HG03060 (cell line): ENCODE measurements at regions not wholly inside any gene's neighbourhood (a gene's known extent, or its start where the extent isn't known, plus 50 kb on each side); places are given as distances from the start of the nearest gene placed in this dataset.

Experiments
- ATAC-seq: cut with Tn5 transposase; IDR thresholded peaks from one replicate; pipeline ENCODE4 v1.9.1; 2021; ENCODE audit warnings: low read depth, moderate number of reproducible peaks; ENCODE audit not compliant: unreplicated experiment

GRCh38 chr1:163406772-163407171, 85.0 kb downstream of the NUF2 start:
- ATAC-seq, result no peak

- no peak for ATAC-seq
Observed at GRCh38 chr1:163408262-163408661, 86.5 kb downstream of the NUF2 start.

- no peak for ATAC-seq
Observed at GRCh38 chr1:163410073-163410999, 88.6 kb downstream of the NUF2 start.

DNA sequence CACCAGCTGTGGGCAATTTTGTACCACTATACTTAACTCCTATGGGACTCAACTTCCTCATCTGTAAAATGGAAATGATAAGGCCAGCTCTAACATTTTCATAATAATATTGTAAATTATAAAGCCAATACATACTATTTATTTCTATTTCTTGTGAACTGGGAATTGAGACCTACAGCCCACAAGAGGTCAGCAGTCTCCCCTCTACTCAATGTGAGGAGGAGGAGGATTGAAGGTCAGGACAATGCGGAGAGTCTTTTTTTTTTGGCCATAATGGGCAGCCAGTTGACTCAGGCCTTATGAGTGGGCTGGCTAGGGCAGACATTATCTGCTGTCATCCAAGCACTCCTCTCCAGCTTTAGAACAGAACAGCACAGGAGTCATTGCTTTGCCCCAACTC, 90.5 kb downstream of the NUF2 start:
- ATAC-seq, result no peak

- peak; percentile 92 for ATAC-seq
Observed at GRCh38 chr1:163414778-163415177, 93.0 kb downstream of the NUF2 start.

DNA sequence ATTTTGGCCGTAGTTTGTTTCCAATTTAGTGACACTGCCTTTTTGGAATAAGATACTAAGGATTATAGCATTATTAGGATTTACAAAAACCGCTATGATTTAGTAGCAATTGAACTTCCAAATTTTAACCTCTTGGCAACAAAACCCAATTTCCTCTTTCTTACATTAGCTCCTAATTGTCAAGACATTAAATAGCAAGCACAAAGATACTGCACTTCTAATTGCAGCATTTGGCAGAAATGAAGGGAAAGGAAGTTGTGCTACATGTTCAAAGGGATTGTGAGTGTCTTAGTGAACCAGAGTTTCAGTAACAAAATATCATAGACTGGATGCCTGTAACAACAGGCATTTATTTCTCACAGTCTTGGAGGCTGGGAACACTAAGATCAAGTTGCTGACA, 99.9 kb downstream of the NUF2 start:
- no peak for ATAC-seq

DNA sequence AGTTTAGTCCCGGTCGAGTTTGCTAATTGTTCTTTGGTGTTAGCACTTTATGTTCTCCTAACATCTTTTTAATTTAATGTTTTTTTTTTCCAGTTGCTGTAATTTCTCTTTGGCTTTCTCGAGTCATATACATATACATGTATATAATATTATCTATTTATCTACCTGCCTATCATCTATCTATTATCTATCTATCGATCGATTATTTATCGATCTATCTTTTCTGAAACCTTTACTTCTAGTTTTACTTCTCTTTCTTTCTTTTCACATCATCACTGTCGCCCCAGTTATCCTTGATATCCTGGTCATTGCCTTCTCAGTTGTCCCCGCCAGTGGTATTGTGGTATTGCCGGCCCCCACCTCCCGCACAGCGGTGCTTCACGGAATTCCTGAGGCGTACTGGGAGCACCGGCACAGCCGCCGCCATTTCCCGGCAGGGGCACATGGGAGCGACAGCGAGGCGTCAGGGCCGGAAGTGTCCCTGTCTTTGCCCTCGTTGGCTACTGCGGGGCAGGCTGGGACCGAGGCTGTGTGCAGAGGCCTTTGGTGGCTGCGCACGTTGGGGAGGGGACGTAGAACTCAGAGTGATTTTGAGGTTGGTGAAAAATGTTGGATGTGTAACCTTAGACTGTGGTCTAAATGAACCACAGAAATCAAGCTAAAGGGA, 101.1 kb downstream of the NUF2 start:
- no peak for ATAC-seq

DNA sequence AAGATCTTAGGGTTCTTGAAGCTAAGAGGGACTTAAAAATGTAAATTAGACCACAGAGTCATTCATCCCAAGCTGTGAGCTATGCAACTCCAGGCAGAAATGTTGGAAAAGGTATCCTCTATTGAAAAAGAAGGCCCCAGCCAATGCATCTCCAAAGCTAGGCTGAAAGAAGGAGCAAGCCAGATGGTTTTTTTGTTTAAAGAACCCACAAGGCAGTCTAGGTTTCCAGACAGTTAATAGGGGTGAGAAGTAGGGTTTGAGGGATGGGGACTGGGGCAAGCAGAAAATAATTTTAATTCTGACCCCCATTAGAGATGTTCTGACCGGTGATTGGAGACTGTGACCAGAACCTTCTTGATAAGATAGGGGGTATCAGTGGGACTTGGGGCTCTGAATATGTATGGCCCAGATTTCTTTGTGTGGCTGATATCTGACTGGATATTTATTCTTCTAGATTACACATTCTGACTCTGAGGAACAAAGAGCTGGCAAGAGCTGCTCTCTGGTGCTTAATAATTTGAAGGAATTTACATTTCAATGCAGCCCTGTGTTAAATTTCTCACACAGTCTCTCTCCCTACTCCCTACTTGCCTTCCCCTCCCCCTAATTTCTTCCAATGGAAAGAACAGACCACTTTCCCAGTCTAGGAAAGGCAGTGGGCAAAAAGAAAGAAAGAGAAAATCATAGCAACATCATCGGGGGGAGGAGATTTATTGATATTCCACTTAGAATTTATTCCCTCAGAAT, 104.9 kb downstream of the NUF2 start:
- ATAC-seq, result no peak

DNA sequence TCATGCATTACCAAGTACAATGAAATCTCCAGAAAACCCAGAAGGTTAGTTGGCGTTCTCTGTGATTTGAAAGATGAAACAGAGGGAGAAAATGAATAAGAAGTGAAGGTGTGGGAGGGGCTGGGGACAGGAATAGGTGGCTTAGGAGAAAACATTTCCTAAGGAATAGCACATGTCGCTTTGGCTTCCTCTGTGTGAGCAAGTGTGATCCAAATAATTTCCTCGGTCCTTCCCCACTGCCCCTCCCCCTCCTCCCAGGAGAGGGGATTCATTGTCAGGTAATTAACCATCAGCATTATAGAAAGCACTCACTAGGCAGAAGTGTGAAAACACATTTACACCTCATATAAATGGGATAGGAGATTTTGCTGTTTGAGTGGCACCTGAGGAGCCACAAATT, 105.5 kb downstream of the NUF2 start:
- ATAC-seq, result no peak

DNA sequence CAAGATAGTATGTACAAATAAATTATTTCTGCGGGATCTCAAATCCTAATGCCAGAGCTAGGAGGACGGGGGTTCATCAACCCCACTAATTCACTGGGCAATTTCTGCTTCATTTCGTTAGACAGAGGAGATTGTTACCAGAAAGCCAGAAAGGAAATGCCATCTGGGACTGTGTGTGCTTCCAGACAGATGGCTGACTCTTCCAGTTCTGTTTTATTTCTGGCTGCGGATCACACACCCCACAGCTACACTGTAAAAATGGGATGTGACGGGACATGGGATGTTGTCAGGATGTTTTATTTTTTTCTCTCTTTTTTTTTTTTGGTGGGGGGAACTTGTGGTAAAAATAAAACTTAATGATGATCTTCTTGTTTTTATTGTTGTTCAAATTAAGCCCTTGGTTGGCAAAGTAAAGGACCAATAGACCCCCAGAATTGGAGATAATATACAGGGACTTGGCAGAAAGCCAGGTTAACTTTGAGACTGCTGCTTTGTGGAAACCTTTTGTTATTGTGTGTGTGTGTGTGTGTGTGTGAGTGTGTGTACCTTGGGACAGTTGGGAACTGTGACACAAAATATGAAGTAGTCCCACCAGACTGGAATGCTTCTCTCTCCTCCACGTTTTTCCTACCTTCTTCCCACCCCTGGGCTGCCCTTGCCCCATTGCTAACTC, 114.5 kb downstream of the NUF2 start:
- ATAC-seq, result no peak

- ATAC-seq, result no peak
Observed at GRCh38 chr1:163439471-163439870, 117.7 kb downstream of the NUF2 start.

DNA sequence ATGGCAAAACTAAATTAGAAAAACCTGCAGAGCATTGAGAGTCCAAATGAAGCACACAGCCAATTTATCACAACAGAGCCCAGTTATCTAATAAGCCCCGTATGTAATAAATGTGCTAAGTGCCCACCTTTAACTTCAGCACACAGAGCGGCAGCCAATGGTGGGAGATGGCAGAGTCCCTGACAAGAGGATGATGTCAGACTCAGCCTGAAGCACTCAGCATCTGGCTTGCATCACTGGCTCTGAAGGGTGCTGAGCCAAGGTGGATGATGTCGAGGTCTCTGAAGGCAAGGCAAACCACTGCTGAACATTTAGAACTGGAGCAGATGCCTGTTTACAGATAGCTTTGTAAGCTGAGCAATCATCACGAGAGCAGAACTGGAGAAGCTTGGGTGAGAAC, 118.3 kb downstream of the NUF2 start:
- ATAC-seq, result no peak

GRCh38 chr1:163442231-163442879, 120.6 kb downstream of the NUF2 start:
- ATAC-seq, result no peak

DNA sequence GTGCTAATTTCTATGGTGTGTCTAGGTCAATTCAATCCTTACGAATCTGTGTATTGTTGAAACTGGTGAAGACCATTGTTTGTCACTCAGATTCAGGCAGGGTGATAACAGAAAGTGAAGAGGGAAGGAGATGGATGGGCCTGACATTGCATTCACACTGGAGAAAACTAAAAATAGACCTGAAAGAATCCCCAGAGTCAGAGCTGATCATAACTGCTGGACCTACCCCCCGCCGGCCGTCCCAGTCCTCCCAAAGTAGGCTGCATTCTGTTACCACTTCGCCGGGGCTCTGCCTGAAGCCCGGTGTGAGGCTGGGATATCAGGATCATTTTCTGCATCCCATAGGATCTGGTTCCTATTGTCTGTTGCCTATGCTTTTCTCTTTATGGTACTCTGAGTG, 121.1 kb downstream of the NUF2 start:
- no peak for ATAC-seq

GRCh38 chr1:163443863-163444262, 122.1 kb downstream of the NUF2 start:
- no peak for ATAC-seq

DNA sequence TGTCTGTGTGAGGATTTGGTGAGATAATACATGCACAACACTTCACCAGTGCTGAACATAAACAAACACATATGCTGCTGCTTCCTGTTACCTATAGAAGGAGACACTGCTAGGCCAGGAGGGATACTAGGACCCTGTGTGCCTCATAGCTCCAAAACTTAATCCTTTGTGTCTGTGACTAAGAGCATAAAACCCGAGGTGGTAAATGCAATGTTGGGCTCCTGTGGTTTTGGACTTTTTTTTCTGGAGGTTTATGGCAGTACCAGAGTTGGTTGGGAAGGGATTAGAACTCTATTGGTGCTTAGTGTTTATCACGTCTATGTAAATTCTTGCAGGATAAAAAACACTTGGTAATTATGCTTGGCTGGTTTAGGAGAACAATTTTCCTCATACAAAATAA, 122.9 kb downstream of the NUF2 start:
- no peak for ATAC-seq

- no peak for ATAC-seq
Observed at GRCh38 chr1:163450986-163451385, 129.2 kb downstream of the NUF2 start.

- ATAC-seq, result no peak
Observed at GRCh38 chr1:163459539-163459938, 137.8 kb downstream of the NUF2 start.

GRCh38 chr1:163467289-163467688, 145.5 kb downstream of the NUF2 start:
- no peak for ATAC-seq
